ENCODE measurements at regions not wholly inside any gene's neighbourhood (a gene's known extent, or its start where the extent isn't known, plus 50 kb on each side); places are given as distances from the start of the nearest gene placed in this dataset.

DNA sequence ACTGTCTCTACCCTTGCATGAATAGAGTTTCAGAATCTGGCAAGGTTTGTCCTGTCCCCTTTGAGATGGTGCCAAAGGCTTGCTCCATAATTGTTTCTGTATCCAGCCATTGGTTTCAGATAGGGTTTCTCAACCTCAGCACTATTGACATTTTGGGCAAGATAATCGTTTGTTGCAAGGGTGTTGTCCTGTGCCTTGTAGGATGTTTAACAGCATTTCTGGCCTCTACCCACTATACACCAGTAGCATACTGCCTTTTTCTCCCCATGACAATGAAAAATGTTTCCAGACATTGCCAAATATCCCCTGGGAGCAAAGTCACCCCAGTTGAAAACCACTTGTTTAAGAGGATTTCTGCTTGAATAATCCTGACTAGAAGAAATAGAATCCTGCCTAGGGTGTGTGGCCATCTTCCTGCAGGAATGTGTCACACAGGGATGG lies 126.8 kb downstream of the CDC42EP3 start:
- DNase-seq (ENCODE audit: low spot score), result no peak

GRCh38 chr2:37549598-37549997 lies 121.8 kb downstream of the CDC42EP3 start:
- DNase-seq (ENCODE audit: low spot score), result no peak

DNA sequence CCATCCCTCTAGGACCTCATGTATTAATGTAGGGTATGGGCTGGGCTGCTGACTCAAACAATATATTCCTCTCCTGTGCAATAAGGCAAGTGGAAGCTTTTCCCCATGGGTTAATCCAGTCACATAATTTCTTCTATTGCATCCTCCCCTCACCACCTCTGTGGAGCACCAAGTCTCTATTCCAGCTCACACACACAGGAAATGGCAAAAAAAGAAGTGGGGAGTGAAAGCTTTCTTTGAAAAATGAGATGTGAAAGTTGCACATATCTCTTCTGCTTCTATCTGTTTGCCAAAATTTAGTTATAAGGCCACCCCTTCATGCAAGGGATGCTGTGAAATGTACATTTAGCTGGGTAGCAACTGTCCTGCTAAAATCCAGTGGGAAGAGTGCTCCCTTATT lies 121.3 kb downstream of the CDC42EP3 start:
- DNase-seq (ENCODE audit: low spot score), result no peak

DNA sequence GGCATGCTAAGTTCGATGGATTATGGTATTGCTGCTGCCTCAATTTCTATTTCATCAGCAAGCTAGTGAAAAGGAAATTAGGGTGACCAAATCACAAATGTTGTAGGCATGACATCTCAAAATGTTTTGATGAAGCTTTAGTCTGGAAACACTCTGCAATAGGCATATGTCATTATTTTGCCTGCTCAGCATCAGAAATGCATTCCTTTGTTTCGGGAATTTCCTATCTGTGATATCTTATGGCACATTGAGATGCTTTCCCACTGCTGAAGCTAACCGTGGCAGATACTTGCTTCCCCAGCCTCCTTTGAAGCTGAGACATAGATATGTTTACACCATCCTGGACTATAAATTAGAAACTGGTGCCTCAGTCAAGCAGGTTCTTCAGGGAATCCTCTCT lies 119.7 kb downstream of the CDC42EP3 start:
- no peak for DNase-seq (ENCODE audit: low spot score)

- no peak for DNase-seq (ENCODE audit: low spot score)
These were observed 119.1 kb downstream of the CDC42EP3 start for GRCh38 chr2:37552339-37552738.

GRCh38 chr2:37553411-37554154 lies 117.9 kb downstream of the CDC42EP3 start:
- peak; percentile 15 for DNase-seq (ENCODE audit: low spot score)

GRCh38 chr2:37554155-37554510 lies 117.3 kb downstream of the CDC42EP3 start:
- DNase-seq (ENCODE audit: low spot score), result no peak

DNA sequence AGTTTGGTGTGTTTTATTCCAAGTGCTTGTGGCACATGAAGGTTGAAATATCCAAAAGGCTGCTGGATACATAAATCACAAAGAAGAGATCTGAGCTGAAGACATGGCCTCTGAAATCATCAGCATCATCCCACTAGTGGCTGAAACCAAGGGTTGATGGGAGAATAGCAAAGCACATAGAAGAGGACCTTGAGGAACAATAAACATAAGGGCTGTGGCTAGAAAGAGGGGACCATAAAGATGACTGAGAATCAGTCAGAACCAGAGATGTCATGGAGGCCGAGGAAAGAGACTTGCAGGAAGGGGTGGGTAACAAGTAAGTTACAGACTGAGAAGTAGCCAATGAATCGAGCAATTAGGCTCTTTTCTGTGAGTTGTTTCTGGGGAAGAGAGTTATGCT lies 116.8 kb downstream of the CDC42EP3 start:
- no peak for DNase-seq (ENCODE audit: low spot score)

DNA sequence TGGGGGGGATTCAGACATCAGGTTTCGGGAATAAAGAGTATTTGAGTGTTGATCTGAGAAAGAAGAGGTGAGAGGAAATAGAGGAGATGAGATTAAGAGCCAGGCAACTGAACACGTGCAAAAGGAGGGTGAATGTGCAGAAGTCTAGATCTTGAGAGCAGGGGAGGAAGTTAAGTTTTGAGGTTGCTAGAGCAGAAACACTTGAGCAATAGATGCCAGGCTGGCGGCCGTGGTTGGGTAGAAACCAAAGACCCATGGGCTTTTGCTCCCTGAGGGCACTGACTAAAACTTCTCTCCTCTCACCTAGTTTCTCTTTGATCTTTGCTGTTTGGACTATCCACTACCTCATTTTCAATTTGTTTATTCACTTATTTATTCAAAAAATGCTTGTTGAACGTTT lies 116.0 kb downstream of the CDC42EP3 start:
- DNase-seq (ENCODE audit: low spot score), result no peak

DNA sequence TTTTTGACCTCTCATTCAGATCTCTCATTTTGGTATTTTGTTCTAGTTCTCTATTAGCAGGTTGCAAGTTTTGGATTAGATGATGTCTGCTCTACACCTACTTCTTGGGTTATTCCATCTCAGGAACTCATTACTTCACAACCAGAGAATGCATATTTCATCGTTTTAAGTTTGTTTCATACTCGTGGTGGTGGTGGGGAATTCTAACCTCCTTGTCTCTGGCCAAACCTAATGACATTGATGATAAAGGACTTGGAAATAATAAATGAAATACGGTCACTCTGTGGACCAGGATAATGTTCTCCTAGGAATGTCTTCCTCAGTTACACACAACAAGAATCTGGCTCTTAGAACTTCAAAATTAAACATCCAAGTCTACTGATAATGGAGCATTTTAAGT lies 115.2 kb downstream of the CDC42EP3 start:
- DNase-seq (ENCODE audit: low spot score), result no peak

DNA sequence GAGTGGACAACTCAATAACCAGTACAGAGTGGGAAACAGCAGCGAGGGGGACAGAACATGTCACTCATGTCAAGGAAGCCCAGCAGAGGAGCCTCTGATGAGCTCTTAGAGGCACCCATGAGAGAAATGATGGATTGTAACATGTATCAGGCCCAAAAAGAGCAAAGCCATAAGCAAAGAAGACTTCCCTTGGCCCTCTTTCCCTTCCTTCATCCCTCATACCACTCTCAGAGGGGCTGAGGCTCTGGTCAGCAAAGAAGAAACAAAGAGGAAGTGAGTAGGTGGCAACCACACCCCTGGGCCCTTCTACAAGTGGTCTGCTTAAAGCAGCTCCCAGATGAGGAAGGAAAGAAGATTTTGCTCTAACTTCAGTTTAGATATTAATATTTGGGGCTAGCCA lies 112.8 kb downstream of the CDC42EP3 start:
- DNase-seq (ENCODE audit: low spot score), result no peak

DNA sequence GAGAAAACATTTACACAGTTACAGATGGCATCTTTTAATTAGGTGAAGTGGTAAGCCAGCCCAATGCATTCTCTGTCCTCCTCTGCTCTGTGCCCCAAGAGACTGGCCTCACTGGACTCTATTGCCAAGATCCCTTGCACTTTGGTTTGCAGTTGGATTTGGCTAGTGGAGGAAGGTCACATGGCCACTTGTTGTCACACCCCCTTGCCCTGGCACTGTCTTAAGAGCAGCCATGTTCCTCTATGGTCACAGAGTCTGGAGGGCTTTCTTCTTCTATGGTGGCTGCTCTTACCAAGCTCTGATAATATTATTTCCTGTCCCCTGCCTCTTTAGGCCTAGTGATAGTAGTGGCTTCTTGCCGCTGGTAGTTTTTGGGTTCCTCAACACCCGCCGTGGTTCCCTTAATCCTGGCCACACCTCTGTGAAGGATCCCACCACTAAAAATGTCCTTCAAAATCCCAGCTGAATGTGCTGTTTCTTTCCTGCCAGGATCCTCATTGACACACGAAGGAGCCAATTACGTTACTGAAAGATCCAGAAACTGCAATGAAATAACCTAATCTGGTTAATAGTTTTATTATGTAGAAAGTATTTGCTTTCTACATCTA lies 111.1 kb downstream of the CDC42EP3 start:
- no peak for DNase-seq (ENCODE audit: low spot score)

- DNase-seq (ENCODE audit: low spot score), result no peak
These were observed 110.4 kb downstream of the CDC42EP3 start for GRCh38 chr2:37560863-37561614.

- peak; percentile 56 for DNase-seq (ENCODE audit: low spot score)
These were observed 109.5 kb downstream of the CDC42EP3 start for GRCh38 chr2:37561615-37562569.

- DNase-seq (ENCODE audit: low spot score), result peak; percentile 42
These were observed 107.9 kb downstream of the CDC42EP3 start for GRCh38 chr2:37563375-37564015.

DNA sequence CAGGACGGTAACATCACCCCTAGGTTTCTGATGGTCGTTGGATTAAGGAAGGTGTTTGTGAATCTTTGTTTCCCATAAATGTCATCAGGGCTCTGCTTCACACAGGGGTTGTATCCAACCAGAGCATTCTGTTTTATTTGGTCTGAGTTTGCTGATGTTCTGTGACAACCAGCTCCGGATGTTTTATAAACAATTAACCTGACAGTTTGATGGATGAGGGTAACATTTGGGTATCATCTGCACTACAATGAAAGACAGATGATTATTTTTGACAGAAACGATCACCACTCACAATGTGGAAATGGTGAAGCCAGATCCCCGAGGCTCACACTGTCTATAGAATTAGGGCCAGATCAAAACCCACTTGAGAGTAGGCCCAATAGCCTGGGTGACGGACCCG lies 107.1 kb downstream of the CDC42EP3 start:
- no peak for DNase-seq (ENCODE audit: low spot score)

DNA sequence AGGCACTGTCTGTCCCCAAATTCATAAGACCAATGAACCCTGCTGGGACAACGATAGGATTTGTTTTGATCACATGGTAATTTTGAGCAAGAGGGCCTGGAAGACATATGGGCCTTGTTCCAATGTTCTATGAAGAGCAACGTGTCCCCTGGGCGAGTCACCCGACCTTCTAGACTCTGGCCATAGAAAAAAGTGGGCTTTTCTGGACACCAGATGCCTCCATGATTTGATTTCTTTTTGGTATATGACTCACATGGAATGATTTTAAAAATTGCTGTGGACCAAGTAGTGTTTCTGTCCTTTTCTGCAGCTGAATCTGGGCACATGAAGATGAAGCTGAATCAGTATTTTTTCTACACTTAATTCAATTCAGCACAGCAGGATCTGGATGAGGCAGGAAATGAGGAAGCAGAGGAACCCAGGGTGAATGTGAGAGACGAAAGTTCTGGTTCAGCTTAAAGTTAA lies 104.9 kb downstream of the CDC42EP3 start:
- peak; percentile 54 for DNase-seq (ENCODE audit: low spot score)

- DNase-seq (ENCODE audit: low spot score), result no peak
These were observed 102.9 kb downstream of the CDC42EP3 start for GRCh38 chr2:37568565-37568964.

GRCh38 chr2:37569131-37569823 lies 102.2 kb downstream of the CDC42EP3 start:
- no peak for DNase-seq (ENCODE audit: low spot score)

DNA sequence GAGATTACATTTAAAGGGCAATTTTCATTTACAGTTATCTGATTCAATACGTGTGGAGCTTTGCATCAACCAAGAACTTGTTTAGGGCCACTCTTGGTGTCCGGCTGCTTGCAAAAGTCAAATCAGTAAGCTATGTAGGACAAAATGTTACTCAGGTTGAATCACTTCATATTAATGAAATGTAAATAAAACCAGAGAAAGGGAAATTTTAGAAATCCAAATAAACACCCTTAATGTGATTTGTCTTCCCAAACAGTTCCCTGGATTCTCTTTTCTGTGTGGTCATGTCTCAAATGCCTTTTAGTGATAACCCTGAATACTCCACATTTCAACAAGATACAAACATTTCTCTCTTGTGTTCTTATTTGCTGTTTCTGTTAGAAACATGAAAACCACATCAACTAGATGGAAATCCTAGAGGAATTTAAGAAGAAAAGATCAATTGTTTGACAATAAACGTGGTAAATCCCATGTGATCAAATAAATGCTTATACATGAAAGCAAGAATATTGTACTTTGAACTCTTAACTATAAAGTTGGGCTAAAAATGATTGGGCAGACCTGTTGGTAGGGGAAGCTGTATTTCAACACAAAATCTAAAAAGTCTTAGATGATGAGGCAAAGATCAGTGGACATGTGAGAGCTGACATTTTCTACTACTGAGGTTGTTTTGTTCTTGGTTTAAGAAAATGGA lies 101.3 kb downstream of the CDC42EP3 start:
- no peak for DNase-seq (ENCODE audit: low spot score)

All from AG08395 (cell line).